H9 (cell line): ENCODE measurements at regions not wholly inside any gene's neighbourhood (a gene's known extent, or its start where the extent isn't known, plus 50 kb on each side); places are given as distances from the start of the nearest gene placed in this dataset.

ENCODE experiments used
- DNase-seq: peaks from one replicate; pipeline ENCODE4 v3.0.0-alpha.2; 2017
- H2AFZ ChIP-seq: one replicate; pipeline ENCODE4 v1.6.1; 2013; ENCODE audit warnings: mild to moderate bottlenecking, low read length, control low read depth, moderate library complexity
- H2AK5ac ChIP-seq: 2 replicates; pipeline ENCODE4 v1.6.1; 2013; ENCODE audit warnings: low read length, control low read depth, mixed read lengths; ENCODE audit not compliant: insufficient read length
- H2BK120ac ChIP-seq: one replicate; pipeline ENCODE4 v1.6.1; 2013; ENCODE audit warnings: low read depth, mild to moderate bottlenecking, low read length, control low read depth, inconsistent platforms; ENCODE audit not compliant: poor library complexity, severe bottlenecking
- H2BK12ac ChIP-seq: 2 replicates; pipeline ENCODE4 v1.6.1; 2013; ENCODE audit warnings: low read length, control low read depth, mixed read lengths, low read depth; ENCODE audit not compliant: insufficient read length
- H2BK15ac ChIP-seq: 2 replicates; pipeline ENCODE4 v1.6.1; 2013; ENCODE audit warnings: low read depth, low read length, control low read depth
- H2BK20ac ChIP-seq: one replicate; pipeline ENCODE4 v1.6.1; 2013; ENCODE audit warnings: low read depth, mild to moderate bottlenecking, low read length, control low read depth, inconsistent platforms; ENCODE audit not compliant: poor library complexity, severe bottlenecking
- H2BK5ac ChIP-seq: 2 replicates; pipeline ENCODE4 v1.6.1; 2013; ENCODE audit warnings: low read length, control low read depth, mixed read lengths; ENCODE audit not compliant: insufficient read length
- H3K14ac ChIP-seq: 2 replicates; pipeline ENCODE4 v1.6.1; 2013; ENCODE audit warnings: low read length, control low read depth; ENCODE audit not compliant: insufficient read depth
- H3K18ac ChIP-seq: 2 replicates; pipeline ENCODE4 v1.6.1; 2013; ENCODE audit warnings: low read depth, mild to moderate bottlenecking, mixed read lengths, low read length, control low read depth; ENCODE audit not compliant: insufficient read length
- H3K23ac ChIP-seq: 2 replicates; pipeline ENCODE4 v1.6.1; 2013; ENCODE audit warnings: low read length, control low read depth, mixed read lengths, low read depth; ENCODE audit not compliant: insufficient read length
- H3K23me2 ChIP-seq: 2 replicates; pipeline ENCODE4 v1.6.1; 2013; ENCODE audit warnings: low read depth, mild to moderate bottlenecking, mixed read lengths, low read length, control low read depth; ENCODE audit not compliant: insufficient read length, poor library complexity, severe bottlenecking
- H3K27ac ChIP-seq: 2 replicates; pipeline ENCODE4 v1.5.1; 2013; ENCODE audit warnings: low read length, control low read depth, mixed read lengths, low read depth; ENCODE audit not compliant: insufficient read length
- H3K27me3 ChIP-seq: 2 replicates; pipeline ENCODE4 v1.6.1; 2013; ENCODE audit warnings: low read length, control low read depth, inconsistent platforms; ENCODE audit not compliant: insufficient read depth
- H3K4ac ChIP-seq: 2 replicates; pipeline ENCODE4 v1.6.1; 2013; ENCODE audit warnings: low read depth, mild to moderate bottlenecking, control low read depth, inconsistent platforms, low read length, moderate library complexity
- H3K4me1 ChIP-seq: 2 replicates; pipeline ENCODE4 v1.6.1; 2013; ENCODE audit warnings: low read length, control low read depth, inconsistent platforms; ENCODE audit not compliant: insufficient read depth
- H3K4me2 ChIP-seq: 2 replicates; pipeline ENCODE4 v1.6.1; 2013; ENCODE audit warnings: low read length, control low read depth, mixed read lengths; ENCODE audit not compliant: insufficient read length, insufficient read depth
- H3K56ac ChIP-seq: 2 replicates; pipeline ENCODE4 v1.6.1; 2013; ENCODE audit warnings: low read depth, mild to moderate bottlenecking, mixed read lengths, low read length, control low read depth; ENCODE audit not compliant: insufficient read length
- H3K79me1 ChIP-seq: 2 replicates; pipeline ENCODE4 v1.6.1; 2013; ENCODE audit warnings: low read depth, mild to moderate bottlenecking, moderate library complexity, low read length, control low read depth, inconsistent platforms; ENCODE audit not compliant: insufficient read depth, poor library complexity, severe bottlenecking
- H3K79me2 ChIP-seq: 2 replicates; pipeline ENCODE4 v1.6.1; 2013; ENCODE audit warnings: low read length, control low read depth, inconsistent platforms; ENCODE audit not compliant: insufficient read depth
- H3K9ac ChIP-seq: 2 replicates; pipeline ENCODE4 v1.6.1; 2013; ENCODE audit warnings: low read length, control low read depth, mixed read lengths; ENCODE audit not compliant: insufficient read length; ENCODE audit errors: extremely low read depth
- H3K9me3 ChIP-seq: one replicate; pipeline ENCODE4 v1.6.1; 2013; ENCODE audit warnings: low read depth, low read length, inconsistent platforms; ENCODE audit not compliant: control insufficient read depth
- H3T11ph ChIP-seq: one replicate; pipeline ENCODE4 v1.6.1; 2013; ENCODE audit warnings: mild to moderate bottlenecking, low read length, control low read depth, inconsistent platforms
- H4K20me1 ChIP-seq: one replicate; pipeline ENCODE4 v1.6.1; 2013; ENCODE audit not compliant: control insufficient read depth, insufficient read length, insufficient read depth
- H4K5ac ChIP-seq: 2 replicates; pipeline ENCODE4 v1.6.1; 2013; ENCODE audit warnings: low read depth, mild to moderate bottlenecking, mixed read lengths, low read length, control low read depth; ENCODE audit not compliant: insufficient read length
- H4K8ac ChIP-seq: replicated peaks from 2 replicates; pipeline ENCODE4 v1.6.1; 2013; ENCODE audit warnings: low read length, control low read depth, mixed read lengths, low read depth; ENCODE audit not compliant: insufficient read length
- H4K91ac ChIP-seq: 2 replicates; pipeline ENCODE4 v1.6.1; 2013; ENCODE audit warnings: low read depth, mild to moderate bottlenecking, moderate library complexity, mixed read lengths, low read length, control low read depth; ENCODE audit not compliant: insufficient read length
- H3K27ac Mint-ChIP-seq, 3 experiments: 2 replicates in 2 of 3; 3 replicates in 1 of 3; pipeline ENCODE4 v1.8.0; 2020 to 2021; ENCODE audit warnings: mixed read lengths in 3 of 3, mild to moderate bottlenecking in 1 of 3, moderate library complexity in 1 of 3
- H3K27me3 Mint-ChIP-seq: 2 replicates; pipeline ENCODE4 v1.8.0; 2021; ENCODE audit warnings: low read depth, mild to moderate bottlenecking, moderate library complexity, mixed read lengths
- H3K36me3 Mint-ChIP-seq, 3 experiments: 2 replicates in 2 of 3; 3 replicates in 1 of 3; pipeline ENCODE4 v1.8.0; 2020 to 2021; ENCODE audit warnings: low read depth in 3 of 3, mixed read lengths in 3 of 3; ENCODE audit not compliant: insufficient read depth in 1 of 3
- H3K4me1 Mint-ChIP-seq, 2 experiments: 2 replicates each; pipeline ENCODE4 v1.8.0; 2020; ENCODE audit warnings: mixed read lengths in 2 of 2
- H3K4me3 Mint-ChIP-seq, 2 experiments: 2 replicates in 1 of 2; 3 replicates in 1 of 2; pipeline ENCODE4 v1.8.0; 2020 to 2021; ENCODE audit warnings: mild to moderate bottlenecking in 2 of 2, mixed read lengths in 2 of 2, moderate library complexity in 1 of 2
- H3K9me3 Mint-ChIP-seq, 2 experiments: 2 replicates in 1 of 2; 3 replicates in 1 of 2; pipeline ENCODE4 v1.8.0; 2020; ENCODE audit warnings: mild to moderate bottlenecking in 2 of 2, mixed read lengths in 2 of 2, moderate library complexity in 1 of 2
- CTCF ChIP-seq: fragments of 200-600 bp; sonication (generic); conservative IDR thresholded peaks from 3 replicates; pipeline ENCODE4 v1.8.0; 2021; ENCODE audit warnings: antibody characterized with exemption, mild to moderate bottlenecking
- WGBS: extraction: QIAGEN DNeasy Blood & Tissue Kit; methylation state at CpG from one replicate; pipeline ENCODE4 v1.1.7; 2013; ENCODE audit warnings: missing lambda C conversion rate, low lambda C conversion rate, mixed read lengths; ENCODE audit not compliant: insufficient read length; ENCODE audit errors: extremely low coverage; 5-methylcytosine and 5-hydroxymethylcytosine counted together

- no peak overlapping the region for H2BK20ac ChIP-seq
- DNase-seq = no peak
- H2BK5ac ChIP-seq = no peak overlapping the region
- H2BK15ac ChIP-seq = no peak overlapping the region
- no peak overlapping the region for H3T11ph ChIP-seq
- Mint-ChIP-seq H3K36me3 (no peaks in the 10 kb centered on the region), H3K27me3 (no peaks in the 10 kb centered on the region), H3K4me1 (peaks cover 29 to 35% of the 10 kb centered on the region in 2 experiments), H3K27ac (peak overlapping the region in 2 of 3 experiments; percentile 55 to 78; a peak in 3 of 7 replicates), H3K4me3 (no peak overlapping the region), H3K9me3 (no peaks in the 10 kb centered on the region)
- no CpG with 5 or more reads among the region's 5 CpGs for WGBS
- no peak for TF ChIP-seq CTCF
- H3K4ac ChIP-seq = no peak overlapping the region
- H3K56ac ChIP-seq = no peak overlapping the region
- no peak overlapping the region for H2BK12ac ChIP-seq
- no peaks in the 10 kb centered on the region for H3K79me2 ChIP-seq
- no peaks in the 10 kb centered on the region for H3K9me3 ChIP-seq
- H4K8ac ChIP-seq = no peak overlapping the region
- no peaks in the 10 kb centered on the region for H3K79me1 ChIP-seq
- H3K23me2 ChIP-seq = no peaks in the 10 kb centered on the region
- no peaks in the 10 kb centered on the region for H4K20me1 ChIP-seq
- H3K14ac ChIP-seq = peak overlapping the region; percentile 50; the same call in 1 of the 2 replicates
- H3K4me1 ChIP-seq = no peaks in the 10 kb centered on the region
- H3K9ac ChIP-seq = no peak overlapping the region
- H3K27me3 ChIP-seq = no peaks in the 10 kb centered on the region
- no peak overlapping the region for H4K91ac ChIP-seq
- no peak overlapping the region for H2BK120ac ChIP-seq
- no peak overlapping the region for H4K5ac ChIP-seq
- H3K23ac ChIP-seq = no peak overlapping the region
- no peak overlapping the region for H3K18ac ChIP-seq
- no peak overlapping the region for H3K27ac ChIP-seq
- no peak overlapping the region for H2AFZ ChIP-seq
- H2AK5ac ChIP-seq = no peak overlapping the region
- H3K4me2 ChIP-seq = no peak overlapping the region
Measured at GRCh38 chr5:74257060-74257527, 383.4 kb downstream of the ENC1 start.
